IMR-90 (cell line): ENCODE measurements at regions not wholly inside any gene's neighbourhood (a gene's known extent, or its start where the extent isn't known, plus 50 kb on each side); places are given as distances from the start of the nearest gene placed in this dataset.

Experiments used
- ATAC-seq: fragments of 200-7000 bp; cut with Tn5 transposase; 2 replicates; pipeline ENCODE4 v1.9.1; 2020; ENCODE audit warnings: low read depth, mild to moderate bottlenecking, moderate library complexity
- BruUV-seq: library from RNA; stranded (reverse); fragments of 400-500 nt; replicated peaks from 2 replicates; lab custom pipeline; 2021; lab: Mats Ljungman, UMichigan
- CTCF ChIA-PET: fragments of 300-600 bp; formaldehyde crosslinking; extraction: SDS; loops from one replicate; lab custom pipeline; 2021; ENCODE audit warnings: antibody characterized with exemption; lab: Yijun Ruan, JAX
- POLR2A ChIA-PET: fragments of 300-600 bp; sonication (Branson Sonifier 250); formaldehyde crosslinking; loops from one replicate; lab custom pipeline; 2022; ENCODE audit warnings: antibody characterized with exemption; ENCODE audit not compliant: unreplicated experiment; lab: Charles Lee
- DNase-seq: peaks from one replicate; pipeline ENCODE4 v3.0.0; 2013
- H2AFZ ChIP-seq: replicated peaks from 2 replicates; pipeline ENCODE3; 2013; ENCODE audit warnings: low read length, mild to moderate bottlenecking; ENCODE audit not compliant: poor library complexity
- H2AK5ac ChIP-seq: 2 replicates; pipeline ENCODE4 v1.6.1; 2013; ENCODE audit warnings: low read depth, low read length, inconsistent platforms
- H2AK9ac ChIP-seq: replicated peaks from 2 replicates; pipeline ENCODE3; 2013; ENCODE audit warnings: mild to moderate bottlenecking, low read depth, low read length, moderate library complexity; ENCODE audit not compliant: poor library complexity
- H2BK120ac ChIP-seq: 2 replicates; pipeline ENCODE4 v1.6.1; 2013; ENCODE audit warnings: low read depth, low read length, inconsistent platforms
- H2BK15ac ChIP-seq: 3 replicates; pipeline ENCODE4 v1.6.1; 2013; ENCODE audit warnings: low read depth, low read length, inconsistent platforms
- H2BK20ac ChIP-seq: 2 replicates; pipeline ENCODE4 v1.6.1; 2013; ENCODE audit warnings: low read depth, mild to moderate bottlenecking, inconsistent platforms, low read length, moderate library complexity
- H2BK5ac ChIP-seq: 2 replicates; pipeline ENCODE4 v1.6.1; 2013; ENCODE audit warnings: mild to moderate bottlenecking, low read depth, low read length, inconsistent platforms; ENCODE audit not compliant: poor library complexity, severe bottlenecking
- H3K14ac ChIP-seq: replicated peaks from 2 replicates; pipeline ENCODE4 v1.6.1; 2013; ENCODE audit warnings: low read depth, low read length, inconsistent platforms
- H3K18ac ChIP-seq: 2 replicates; pipeline ENCODE4 v1.6.1; 2013; ENCODE audit warnings: low read depth, low read length, control low read depth
- H3K23ac ChIP-seq: 2 replicates; pipeline ENCODE4 v1.6.1; 2013; ENCODE audit warnings: low read depth, low read length, inconsistent platforms
- H3K27ac ChIP-seq: 2 replicates; pipeline ENCODE4 v1.5.1; 2013; ENCODE audit warnings: mild to moderate bottlenecking, control low read depth, low read length; ENCODE audit not compliant: insufficient read depth
- H3K27me3 ChIP-seq: 2 replicates; pipeline ENCODE4 v1.6.1; 2013; ENCODE audit warnings: low read length; ENCODE audit not compliant: control insufficient read depth, insufficient read depth
- H3K36me3 ChIP-seq: 2 replicates; pipeline ENCODE4 v1.6.1; 2013; ENCODE audit warnings: low read length, mixed read lengths; ENCODE audit not compliant: control insufficient read depth, insufficient read depth
- H3K4ac ChIP-seq: 2 replicates; pipeline ENCODE4 v1.6.1; 2013; ENCODE audit warnings: low read depth, low read length, inconsistent platforms
- H3K4me1 ChIP-seq: 2 replicates; pipeline ENCODE4 v1.6.1; 2013; ENCODE audit warnings: low read length, mixed read lengths; ENCODE audit not compliant: control insufficient read depth, insufficient read depth
- H3K4me2 ChIP-seq: 2 replicates; pipeline ENCODE4 v1.6.1; 2013; ENCODE audit warnings: low read depth, mild to moderate bottlenecking, control low read depth, low read length, moderate library complexity
- H3K4me3 ChIP-seq: 2 replicates; pipeline ENCODE4 v1.5.1; 2013; ENCODE audit warnings: low read depth, mild to moderate bottlenecking, control low read depth, low read length, moderate library complexity; ENCODE audit not compliant: insufficient read depth
- H3K56ac ChIP-seq: 2 replicates; pipeline ENCODE4 v1.6.1; 2013; ENCODE audit warnings: low read length, inconsistent platforms; ENCODE audit not compliant: insufficient read depth; ENCODE audit errors: extremely low read depth
- H3K79me1 ChIP-seq, 2 experiments: 2 replicates each; pipeline ENCODE4 v1.6.1; 2013; ENCODE audit warnings: low read length in 2 of 2, inconsistent platforms in 1 of 2, low read depth in 1 of 2
- H3K9ac ChIP-seq: 2 replicates; pipeline ENCODE4 v1.6.1; 2013; ENCODE audit warnings: low read depth, low read length, control low read depth
- H3K9me1 ChIP-seq: 2 replicates; pipeline ENCODE4 v1.6.1; 2013; ENCODE audit warnings: low read length, inconsistent platforms; ENCODE audit not compliant: insufficient read depth
- H3K9me3 ChIP-seq: 2 replicates; pipeline ENCODE4 v1.6.1; 2013; ENCODE audit warnings: low read length; ENCODE audit not compliant: control insufficient read depth, insufficient read depth
- H4K20me1 ChIP-seq: 2 replicates; pipeline ENCODE4 v1.6.1; 2013; ENCODE audit warnings: low read length, inconsistent platforms; ENCODE audit not compliant: insufficient read depth
- H4K5ac ChIP-seq: 2 replicates; pipeline ENCODE4 v1.6.1; 2013; ENCODE audit warnings: mild to moderate bottlenecking, low read depth, low read length, control low read depth
- H4K8ac ChIP-seq, 2 experiments: 2 replicates each; pipeline ENCODE4 v1.6.1; 2013; ENCODE audit warnings: low read depth in 2 of 2, low read length in 2 of 2, control low read depth in 1 of 2, inconsistent platforms in 1 of 2
- H4K91ac ChIP-seq: 2 replicates; pipeline ENCODE4 v1.6.1; 2013; ENCODE audit warnings: low read depth, low read length, inconsistent platforms; ENCODE audit not compliant: insufficient read depth
- BHLHE40 ChIP-seq: fragments of 150-350 bp; IDR thresholded peaks from 2 replicates; pipeline ENCODE4 v1.6.1; 2016; ENCODE audit warnings: mild to moderate bottlenecking, low read depth, low read length
- CHD1 ChIP-seq: IDR thresholded peaks from 2 replicates; pipeline ENCODE4 v1.6.1; 2012; ENCODE audit warnings: low read depth, low read length, improper control_type of control experiment
- FOS ChIP-seq: fragments of 150-350 bp; IDR thresholded peaks from 2 replicates; pipeline ENCODE4 v1.6.1; 2016; ENCODE audit warnings: low read depth, low read length
- MAZ ChIP-seq: IDR thresholded peaks from 2 replicates; pipeline ENCODE4 v1.6.1; 2012; ENCODE audit warnings: low read depth, mild to moderate bottlenecking, low read length, improper control_type of control experiment, moderate library complexity, borderline replicate concordance
- RAD21 ChIP-seq: IDR thresholded peaks from 2 replicates; pipeline ENCODE4 v1.6.1; 2012; ENCODE audit warnings: low read length, improper control_type of control experiment
- SMC3 ChIP-seq: fragments of 150-350 bp; IDR thresholded peaks from 2 replicates; pipeline ENCODE4 v1.6.1; 2016; ENCODE audit warnings: low read depth, mild to moderate bottlenecking, antibody characterized with exemption, low read length, moderate library complexity
- USF2 ChIP-seq: fragments of 150-350 bp; IDR thresholded peaks from 2 replicates; pipeline ENCODE4 v1.6.1; 2017; ENCODE audit warnings: mild to moderate bottlenecking, antibody characterized with exemption, low read length, low read depth
- WGBS, 2 experiments: methylation state at CpG; one replicate each; pipeline versions ENCODE4 v1.1.5 to v1.1.7; 2013; ENCODE audit warnings: missing lambda C conversion rate in 2 of 2; ENCODE audit not compliant: insufficient read length in 1 of 2; ENCODE audit errors: extremely low coverage in 2 of 2; 5-methylcytosine and 5-hydroxymethylcytosine counted together
- dilution Hi-C: fragments of 300-500 bp; cut with HindIII; formaldehyde crosslinking; loops from one replicate; pipeline ENCODE4 v1.14.3; 2018; ENCODE audit warnings: low sequenced_read_pairs; ENCODE audit not compliant: unreplicated experiment
- in situ Hi-C: fragments of 300-500 bp; cut with MboI; formaldehyde crosslinking; loops from 3 replicates; pipeline ENCODE4 v1.14.3; 2019; ENCODE audit warnings: low sequenced_read_pairs, inconsistent platforms, mixed read lengths
- intact Hi-C: fragments of 100-400 bp; cut with micrococcal nuclease; formaldehyde crosslinking; loops from 2 replicates; pipeline ENCODE4 v1.10.0; 2022

- H4K5ac ChIP-seq: no peak overlapping the region
- no peak overlapping the region for H3K4ac ChIP-seq
- no peak for ATAC-seq
- ChIA-PET CTCF (no interaction called here), POLR2A (interaction anchor here (0.6 kb wide), 1 partner anchor 17 kb away, joined by 4 read pairs; no protein-coding TSS in a partner anchor)
- no peak overlapping the region for H3K4me2 ChIP-seq
- no peak for DNase-seq
- no peak overlapping the region for H3K4me3 ChIP-seq
- no CpG with 5 or more reads among the region's 5 CpGs for WGBS, 2 experiments
- no peaks in the 10 kb centered on the region; the same call in 1 of the 2 replicates for H3K4me1 ChIP-seq
- H2BK5ac ChIP-seq: no peak overlapping the region
- H2AK9ac ChIP-seq: no peak overlapping the region
- H3K9me1 ChIP-seq: no peaks in the 10 kb centered on the region
- H2AK5ac ChIP-seq: no peak overlapping the region
- H3K9ac ChIP-seq: no peak overlapping the region
- no peaks in the 10 kb centered on the region for H4K20me1 ChIP-seq
- no peak overlapping the region for H2AFZ ChIP-seq
- intact Hi-C loops (no loop called here), in situ Hi-C loops (no loop called here), dilution Hi-C loops (no loop called here)
- H2BK120ac ChIP-seq: no peak overlapping the region
- H4K91ac ChIP-seq: no peak overlapping the region
- TF ChIP-seq USF2 (no peak), MAZ (no peak), FOS (no peak), CHD1 (no peak), SMC3 (no peak), RAD21 (no peak), BHLHE40 (no peak)
- H2BK15ac ChIP-seq: no peak overlapping the region
- no peak overlapping the region for H2BK20ac ChIP-seq
- H3K79me1 ChIP-seq: no peaks in the 10 kb centered on the region
- no peak overlapping the region for H4K8ac ChIP-seq
- H3K56ac ChIP-seq: no peak overlapping the region
- no peak overlapping the region for H3K18ac ChIP-seq
- H3K36me3 ChIP-seq: no peaks in the 10 kb centered on the region
- no TSS peak for BruUV-seq
- no peak overlapping the region for H3K27ac ChIP-seq
- no peak overlapping the region for H3K14ac ChIP-seq
- H3K23ac ChIP-seq: no peak overlapping the region
- H3K9me3 ChIP-seq: no peaks in the 10 kb centered on the region
- no peaks in the 10 kb centered on the region for H3K27me3 ChIP-seq
Measured at GRCh38 chr11:111169367-111169766, 76.2 kb upstream of the POU2AF2 start.
